ENCODE measurements at regions not wholly inside any gene's neighbourhood (a gene's known extent, or its start where the extent isn't known, plus 50 kb on each side); places are given as distances from the start of the nearest gene placed in this dataset.

- Histone ChIP-seq H3K27ac (ENCODE audit: low read length) (no peak overlapping the region), H2AFZ (ENCODE audit: low read length) (no peak overlapping the region)
- DNase-seq: no peak
Observed at GRCh38 chr15:47442371-47442770, 274.9 kb upstream of the SEMA6D start.

DNA sequence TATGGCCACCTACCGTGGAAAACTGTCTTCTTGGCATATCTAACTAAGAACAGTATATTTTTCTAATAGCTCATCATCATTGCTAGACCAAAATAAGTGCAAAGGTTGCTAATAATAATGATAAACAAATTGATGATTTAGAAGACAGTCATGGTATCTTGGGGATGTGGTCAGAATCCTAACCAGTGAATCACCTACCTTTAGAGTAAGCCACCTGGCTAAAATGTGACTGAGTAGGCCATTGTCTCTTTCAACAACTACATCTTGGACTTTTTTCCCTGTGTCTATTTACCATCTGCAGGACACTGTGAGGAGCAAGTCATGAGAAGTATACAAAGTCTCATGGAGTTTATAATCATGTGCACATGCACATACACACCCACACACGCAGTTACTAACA, 273.5 kb upstream of the SEMA6D start:
- Histone ChIP-seq H3K27ac (ENCODE audit: low read length) (no peak overlapping the region), H3K9me3 (replicated peaks; ENCODE audit: insufficient read depth, low read length) (no peaks in the 10 kb centered on the region), H3K4me2 (ENCODE audit: low read depth, low read length) (no peak overlapping the region)

More at GRCh38 chr15:47442371-47442770, 274.9 kb upstream of the SEMA6D start:
- no peaks in the 10 kb centered on the region for H3F3A ChIP-seq (ENCODE audit: insufficient read depth, low read length)
- H3K9me2 ChIP-seq (replicated peaks; ENCODE audit: insufficient read depth, low read length): no peaks in the 10 kb centered on the region
- no peaks in the 10 kb centered on the region for H3K9me3 ChIP-seq (replicated peaks; ENCODE audit: insufficient read depth, low read length)
- no peak for TF ChIP-seq EZH2 (optimal IDR thresholded peaks at IDR 0.05; ENCODE audit: low read depth, low read length)
- no peak for TF ChIP-seq EZH2phosphoT487 (IDR thresholded peaks at IDR 0.05; ENCODE audit: low read length)
- TF ChIP-seq, protein P1, sequence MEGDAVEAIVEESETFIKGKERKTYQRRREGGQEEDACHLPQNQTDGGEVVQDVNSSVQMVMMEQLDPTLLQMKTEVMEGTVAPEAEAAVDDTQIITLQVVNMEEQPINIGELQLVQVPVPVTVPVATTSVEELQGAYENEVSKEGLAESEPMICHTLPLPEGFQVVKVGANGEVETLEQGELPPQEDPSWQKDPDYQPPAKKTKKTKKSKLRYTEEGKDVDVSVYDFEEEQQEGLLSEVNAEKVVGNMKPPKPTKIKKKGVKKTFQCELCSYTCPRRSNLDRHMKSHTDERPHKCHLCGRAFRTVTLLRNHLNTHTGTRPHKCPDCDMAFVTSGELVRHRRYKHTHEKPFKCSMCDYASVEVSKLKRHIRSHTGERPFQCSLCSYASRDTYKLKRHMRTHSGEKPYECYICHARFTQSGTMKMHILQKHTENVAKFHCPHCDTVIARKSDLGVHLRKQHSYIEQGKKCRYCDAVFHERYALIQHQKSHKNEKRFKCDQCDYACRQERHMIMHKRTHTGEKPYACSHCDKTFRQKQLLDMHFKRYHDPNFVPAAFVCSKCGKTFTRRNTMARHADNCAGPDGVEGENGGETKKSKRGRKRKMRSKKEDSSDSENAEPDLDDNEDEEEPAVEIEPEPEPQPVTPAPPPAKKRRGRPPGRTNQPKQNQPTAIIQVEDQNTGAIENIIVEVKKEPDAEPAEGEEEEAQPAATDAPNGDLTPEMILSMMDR (IDR thresholded peaks at IDR 0.05; ENCODE audit: low read length): no peak
- no peak overlapping the region for H3K9ac ChIP-seq (ENCODE audit: low read length)
- H3K36me3 ChIP-seq (replicated peaks; ENCODE audit: insufficient read depth, low read length): no peaks in the 10 kb centered on the region
- H3K4me3 ChIP-seq (ENCODE audit: low read length): no peak overlapping the region
- H3K79me2 ChIP-seq (ENCODE audit: low read length): no peaks in the 10 kb centered on the region
- H3K27me3 ChIP-seq (replicated peaks; ENCODE audit: insufficient read depth, low read length): no peaks in the 10 kb centered on the region
- no peaks in the 10 kb centered on the region for H3K4me1 ChIP-seq (ENCODE audit: low read length)
- H3K4me2 ChIP-seq (ENCODE audit: low read depth, low read length): no peak overlapping the region
- no peaks in the 10 kb centered on the region for H4K20me1 ChIP-seq (ENCODE audit: insufficient read depth, low read length)

GRCh38 chr15:47445723-47446392, 271.4 kb upstream of the SEMA6D start:
- Histone ChIP-seq H3K36me3 (replicated peaks; ENCODE audit: insufficient read depth, low read length) (no peaks in the 10 kb centered on the region), H3K9me3 (replicated peaks; ENCODE audit: insufficient read depth, low read length) (no peaks in the 10 kb centered on the region), H2AFZ (ENCODE audit: low read length) (no peak overlapping the region), H3K27ac (ENCODE audit: low read length) (no peak overlapping the region), H3K27me3 (replicated peaks; ENCODE audit: insufficient read depth, low read length) (no peaks in the 10 kb centered on the region), H4K20me1 (ENCODE audit: insufficient read depth, low read length) (no peaks in the 10 kb centered on the region), H3K79me2 (ENCODE audit: low read length) (no peaks in the 10 kb centered on the region), H3F3A (ENCODE audit: insufficient read depth, low read length) (no peaks in the 10 kb centered on the region), H3K4me2 (ENCODE audit: low read depth, low read length) (no peak overlapping the region), H3K4me3 (ENCODE audit: low read length) (no peak overlapping the region), H3K9me2 (replicated peaks; ENCODE audit: insufficient read depth, low read length) (no peaks in the 10 kb centered on the region), H3K4me1 (ENCODE audit: low read length) (no peaks in the 10 kb centered on the region), H3K9ac (ENCODE audit: low read length) (no peak overlapping the region)
- DNase-seq: no peak
- no peak for TF ChIP-seq EZH2 (optimal IDR thresholded peaks at IDR 0.05; ENCODE audit: low read depth, low read length)
- TF ChIP-seq, protein P1 (IDR thresholded peaks at IDR 0.05; ENCODE audit: low read length): no peak
- TF ChIP-seq EZH2phosphoT487 (IDR thresholded peaks at IDR 0.05; ENCODE audit: low read length): no peak

More for the DNA sequence above, 273.5 kb upstream of the SEMA6D start:
- H3K27me3 ChIP-seq (replicated peaks; ENCODE audit: insufficient read depth, low read length): no peaks in the 10 kb centered on the region
- no peak overlapping the region for H3K4me3 ChIP-seq (ENCODE audit: low read length)
- no peaks in the 10 kb centered on the region for H3K4me1 ChIP-seq (ENCODE audit: low read length)
- H4K20me1 ChIP-seq (ENCODE audit: insufficient read depth, low read length): no peaks in the 10 kb centered on the region
- H2AFZ ChIP-seq (ENCODE audit: low read length): no peak overlapping the region
- H3K36me3 ChIP-seq (replicated peaks; ENCODE audit: insufficient read depth, low read length): no peaks in the 10 kb centered on the region
- no peaks in the 10 kb centered on the region for H3K9me2 ChIP-seq (replicated peaks; ENCODE audit: insufficient read depth, low read length)
- no peak overlapping the region for H3K9ac ChIP-seq (ENCODE audit: low read length)
- no peak for DNase-seq
- no peaks in the 10 kb centered on the region for H3F3A ChIP-seq (ENCODE audit: insufficient read depth, low read length)
- H3K79me2 ChIP-seq (ENCODE audit: low read length): no peaks in the 10 kb centered on the region
- TF ChIP-seq EZH2 (optimal IDR thresholded peaks at IDR 0.05; ENCODE audit: low read depth, low read length): no peak
- TF ChIP-seq, protein P1 (IDR thresholded peaks at IDR 0.05; ENCODE audit: low read length): no peak
- TF ChIP-seq EZH2phosphoT487 (IDR thresholded peaks at IDR 0.05; ENCODE audit: low read length): no peak

All from MM.1S (cell line).